Fibroblast of peridontal ligament (primary cell): ENCODE measurements at regions not wholly inside any gene's neighbourhood (a gene's known extent, or its start where the extent isn't known, plus 50 kb on each side); places are given as distances from the start of the nearest gene placed in this dataset.
A peak's percentile ranks its signal among the peaks of the same experiment; 100 is the strongest.

Experiments used
- DNase-seq: peaks from one replicate; pipeline ENCODE4 v3.0.0-alpha.2; 2010; ENCODE audit errors: extremely low read depth

GRCh38 chr5:88544136-88544645, 275.5 kb upstream of the TMEM161B start:
- no peak for DNase-seq

GRCh38 chr5:88542786-88543185, 274.1 kb upstream of the TMEM161B start:
- peak; percentile 2 for DNase-seq

DNA sequence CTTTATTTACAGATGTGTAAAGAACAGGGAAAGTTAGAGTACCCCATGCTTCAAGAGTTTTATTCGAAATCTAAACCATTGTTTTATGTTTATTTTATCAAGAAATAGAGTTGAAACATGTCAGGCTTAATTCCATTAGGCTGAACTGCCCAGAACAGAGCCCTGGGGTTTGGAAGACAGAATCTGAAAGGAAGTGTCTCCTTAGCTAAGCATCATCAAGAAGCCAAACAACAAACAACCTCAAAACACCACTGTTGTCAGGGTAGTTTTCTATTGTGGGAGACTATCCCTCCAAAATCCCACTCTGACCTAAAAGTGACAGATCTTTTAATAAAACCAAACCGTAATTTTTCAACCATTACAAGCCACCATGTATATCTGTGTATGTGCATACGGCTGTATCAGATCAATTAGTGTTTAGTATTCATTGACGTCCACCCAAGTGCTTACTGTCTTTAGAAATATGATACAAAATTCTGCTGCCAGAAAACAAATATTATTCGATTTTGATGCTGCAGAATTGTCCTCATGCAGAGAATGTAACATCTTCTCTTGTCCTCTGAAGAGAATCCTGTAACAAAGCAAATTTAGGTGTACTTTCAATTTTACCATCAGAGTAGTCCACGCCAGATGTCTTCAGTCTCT, 271.9 kb upstream of the TMEM161B start:
- DNase-seq, result no peak

GRCh38 chr5:88539693-88540365, 271.2 kb upstream of the TMEM161B start:
- no peak for DNase-seq

- DNase-seq, result no peak
These were observed 270.4 kb upstream of the TMEM161B start for GRCh38 chr5:88539026-88539425.

- peak; percentile 21 for DNase-seq
These were observed 267.5 kb upstream of the TMEM161B start for GRCh38 chr5:88536146-88536545.

GRCh38 chr5:88524941-88525340, 256.3 kb upstream of the TMEM161B start:
- no peak for DNase-seq

GRCh38 chr5:88519066-88519465, 250.4 kb upstream of the TMEM161B start:
- DNase-seq, result no peak

- DNase-seq, result peak; percentile 80
These were observed 249.7 kb upstream of the TMEM161B start for GRCh38 chr5:88518131-88519016.

DNA sequence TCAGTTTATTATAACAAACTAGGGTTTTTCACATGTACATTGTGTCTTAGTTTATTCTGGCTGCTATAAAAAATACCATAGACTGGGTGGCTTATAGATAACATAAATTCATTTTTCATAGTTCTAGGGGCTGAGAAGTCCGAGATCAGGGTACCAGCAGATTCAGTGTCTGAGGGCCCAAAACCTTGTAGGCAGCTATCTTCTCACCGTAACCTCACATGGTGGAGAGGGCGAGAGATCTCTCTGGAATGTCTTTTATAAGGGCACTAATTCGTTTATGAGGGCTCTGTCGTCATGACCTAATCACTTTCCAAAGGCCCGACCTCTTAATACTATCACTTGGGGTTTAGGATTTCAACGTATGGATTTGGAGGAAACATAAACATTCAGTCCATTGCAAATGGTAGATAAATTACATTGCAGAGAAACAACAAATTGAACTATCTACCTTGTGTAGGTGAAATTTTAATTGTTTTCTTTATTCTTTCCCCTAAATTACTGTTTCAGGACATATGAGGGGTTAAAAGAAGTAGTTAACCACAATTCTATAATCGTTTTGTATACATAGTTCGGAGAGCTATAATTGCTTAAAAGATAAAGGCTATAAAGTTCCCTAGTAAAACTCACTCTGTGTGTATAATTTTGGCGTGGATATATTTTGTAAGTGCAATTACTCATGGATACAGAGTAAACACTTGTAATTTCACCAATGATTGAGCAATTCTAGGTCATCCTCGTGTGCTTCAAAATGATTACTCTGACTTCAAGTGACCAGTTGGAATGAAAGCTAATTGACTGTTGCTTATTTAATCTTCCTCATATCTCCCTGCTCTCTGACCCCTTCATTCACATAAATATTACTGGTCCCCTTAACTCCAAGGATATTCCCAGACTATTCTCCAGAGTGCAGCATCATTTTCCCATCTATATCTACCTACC, 247.5 kb upstream of the TMEM161B start:
- peak; percentile 82 for DNase-seq

DNA sequence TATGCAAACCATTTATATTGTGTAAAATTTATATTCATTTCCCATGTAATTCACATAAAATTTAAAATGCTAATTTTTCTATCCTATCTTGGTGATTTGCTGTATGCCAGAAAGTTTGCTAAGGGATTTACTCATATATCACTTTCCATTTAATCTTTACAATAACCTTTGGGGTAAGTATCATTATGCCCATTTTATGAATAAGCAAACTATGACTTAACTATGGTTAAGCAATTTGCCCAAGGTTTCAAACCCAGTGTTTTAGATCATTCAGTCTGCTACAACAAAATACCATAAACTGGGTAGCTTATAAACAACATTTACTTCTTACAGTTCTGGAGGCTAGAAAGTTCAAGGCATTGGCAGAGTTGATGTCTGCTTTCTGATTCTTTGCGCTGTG, 246.4 kb upstream of the TMEM161B start:
- DNase-seq, result no peak

- DNase-seq, result no peak
These were observed 240.8 kb upstream of the TMEM161B start for GRCh38 chr5:88509403-88509802.

DNA sequence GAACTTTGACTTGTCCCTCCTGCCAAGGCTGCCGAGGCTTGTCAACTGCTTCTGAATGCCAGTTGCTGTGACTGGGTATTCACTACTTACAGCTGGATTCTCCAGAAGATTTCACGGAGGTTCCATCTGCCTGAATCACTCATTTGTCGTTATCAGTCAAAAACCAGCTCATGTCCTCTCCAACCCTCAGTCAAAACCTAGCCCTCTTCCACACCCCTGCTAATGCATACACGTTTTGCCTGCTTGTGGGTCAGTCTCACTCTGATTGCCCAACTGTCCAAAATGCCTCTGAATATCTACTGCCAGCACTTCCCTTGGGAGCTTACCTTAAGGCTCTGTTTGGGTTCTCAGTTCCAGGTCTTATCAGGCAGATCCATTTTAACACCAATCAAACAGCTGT, 238.6 kb upstream of the TMEM161B start:
- no peak for DNase-seq

DNA sequence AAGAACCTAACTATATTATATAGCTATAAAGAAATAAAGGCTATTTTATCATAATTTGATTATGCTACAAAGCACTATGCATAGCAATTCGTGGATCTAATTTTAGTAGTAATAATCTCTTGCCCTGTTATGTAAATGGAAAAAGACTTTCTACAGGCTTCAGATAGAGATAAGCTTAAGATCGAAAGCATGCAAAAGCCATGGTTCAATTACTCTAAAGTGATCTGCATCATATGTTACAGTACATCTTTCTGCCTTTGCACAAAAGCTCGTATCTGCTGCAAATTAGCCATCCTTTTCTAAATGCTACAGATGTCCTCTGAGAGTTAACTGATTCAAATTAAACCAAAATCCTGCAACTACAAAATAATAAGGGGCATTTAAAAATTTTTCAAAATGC, 234.8 kb upstream of the TMEM161B start:
- no peak for DNase-seq

- DNase-seq, result peak; percentile 12
These were observed 234.3 kb upstream of the TMEM161B start for GRCh38 chr5:88503041-88503345.

DNA sequence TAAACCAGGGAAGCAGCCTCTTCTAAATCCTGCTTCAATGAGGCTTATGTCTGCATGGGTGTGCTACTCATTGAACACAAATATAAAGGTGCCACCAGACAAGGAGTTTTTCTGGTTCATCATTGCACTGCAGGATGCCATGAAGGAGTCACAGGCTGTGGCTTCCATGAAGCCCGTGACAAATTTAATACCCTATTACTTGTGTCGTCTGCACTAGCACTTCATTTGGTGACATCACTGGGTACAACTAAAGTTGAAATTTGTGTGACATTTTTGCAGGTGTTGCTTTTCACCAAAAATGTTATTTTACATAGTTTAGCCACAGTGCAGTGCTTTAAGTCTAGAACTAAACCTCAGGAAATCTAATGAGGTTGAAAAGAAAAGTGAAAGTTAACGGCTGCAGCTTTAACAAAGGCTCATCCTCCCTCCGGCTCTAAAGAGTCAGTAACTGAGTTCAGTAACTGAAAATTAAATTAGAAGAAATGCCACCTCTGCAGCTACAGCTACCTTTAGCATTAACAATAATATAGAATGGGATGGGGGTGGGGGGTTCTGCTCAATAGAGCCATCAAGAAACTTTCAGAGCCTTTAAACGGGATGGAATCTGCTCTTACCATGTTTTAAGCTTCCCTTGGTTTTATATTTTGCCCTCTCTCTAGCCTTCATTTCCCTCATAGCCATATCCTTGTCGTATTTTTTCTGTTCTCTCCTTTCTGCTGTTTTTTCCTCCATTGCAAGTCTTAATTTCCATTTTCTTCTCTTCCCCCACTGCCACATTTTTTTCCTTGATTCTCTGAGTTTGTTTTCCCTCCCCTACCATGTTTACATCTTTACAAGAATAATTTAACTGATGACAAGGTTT, 233.8 kb upstream of the TMEM161B start:
- DNase-seq, result peak; percentile 43

GRCh38 chr5:88495810-88496209, 227.2 kb upstream of the TMEM161B start:
- no peak for DNase-seq

DNA sequence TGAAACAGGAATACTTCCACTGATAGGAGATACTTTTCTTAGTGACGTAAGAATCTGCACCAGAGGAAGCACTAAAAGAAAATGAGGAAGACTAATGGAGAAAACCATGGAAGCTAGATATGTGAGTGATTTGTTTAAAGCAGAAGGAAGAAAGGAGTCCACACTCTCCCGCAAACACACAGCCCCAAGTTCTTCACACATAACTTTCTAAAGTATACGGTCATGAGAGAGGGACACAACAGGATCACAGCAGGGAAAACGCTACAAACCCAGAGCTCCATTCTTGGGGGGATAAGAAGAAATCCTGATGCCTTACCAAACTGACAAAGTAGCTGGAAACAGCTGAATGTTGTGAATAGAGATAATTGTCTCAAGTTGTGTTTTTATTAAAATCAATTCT, 222.2 kb upstream of the TMEM161B start:
- DNase-seq, result no peak

GRCh38 chr5:88489364-88489763, 220.7 kb upstream of the TMEM161B start:
- no peak for DNase-seq

- no peak for DNase-seq
These were observed 219.9 kb upstream of the TMEM161B start for GRCh38 chr5:88488561-88488960.

GRCh38 chr5:88488130-88488529, 219.5 kb upstream of the TMEM161B start:
- no peak for DNase-seq
